SK-N-MC (cell line): ENCODE measurements at regions not wholly inside any gene's neighbourhood (a gene's known extent, or its start where the extent isn't known, plus 50 kb on each side); places are given as distances from the start of the nearest gene placed in this dataset.

ENCODE experiments used
- DNase-seq: peaks from one replicate; pipeline ENCODE4 v3.0.0-alpha.2; 2011; ENCODE audit warnings: low read depth, low spot score
- H3K27ac ChIP-seq: fragments of 200-600 bp; sonication (generic); 2 replicates; pipeline ENCODE4 v1.5.1; 2016; ENCODE audit warnings: mixed run types
- H3K36me3 ChIP-seq: fragments of 200-600 bp; sonication (generic); 2 replicates; pipeline ENCODE4 v1.6.1; 2017; ENCODE audit warnings: antibody characterized with exemption, low read length, mixed read lengths; ENCODE audit not compliant: insufficient read depth
- H3K4me3 ChIP-seq: fragments of 200-600 bp; sonication (generic); 2 replicates; pipeline ENCODE4 v1.5.1; 2016
- H3K9ac ChIP-seq: fragments of 200-600 bp; sonication (generic); 2 replicates; pipeline ENCODE4 v1.8.0; 2017; ENCODE audit warnings: mixed run types, mixed read lengths; ENCODE audit not compliant: insufficient read length
- H3K9me3 ChIP-seq: fragments of 200-600 bp; sonication (generic); 2 replicates; pipeline ENCODE4 v1.6.1; 2017; ENCODE audit warnings: low read depth, mild to moderate bottlenecking, antibody characterized with exemption, low read length, moderate library complexity, mixed read lengths
- EZH2 ChIP-seq: fragments of 200-600 bp; sonication (generic); IDR thresholded peaks from one replicate; pipeline ENCODE4 v1.6.1; 2017; ENCODE audit warnings: antibody characterized with exemption
- FOXP2 ChIP-seq: optimal IDR thresholded peaks from 2 replicates; pipeline ENCODE3; 2011; ENCODE audit warnings: mild to moderate bottlenecking, moderate library complexity; ENCODE audit not compliant: insufficient read depth; ENCODE audit errors: extremely low read length, control extremely low read depth
- POLR2AphosphoS5 ChIP-seq: IDR thresholded peaks from 2 replicates; pipeline ENCODE4 v1.6.1; 2012; ENCODE audit warnings: mild to moderate bottlenecking, low read depth, low read length, borderline replicate concordance

DNA sequence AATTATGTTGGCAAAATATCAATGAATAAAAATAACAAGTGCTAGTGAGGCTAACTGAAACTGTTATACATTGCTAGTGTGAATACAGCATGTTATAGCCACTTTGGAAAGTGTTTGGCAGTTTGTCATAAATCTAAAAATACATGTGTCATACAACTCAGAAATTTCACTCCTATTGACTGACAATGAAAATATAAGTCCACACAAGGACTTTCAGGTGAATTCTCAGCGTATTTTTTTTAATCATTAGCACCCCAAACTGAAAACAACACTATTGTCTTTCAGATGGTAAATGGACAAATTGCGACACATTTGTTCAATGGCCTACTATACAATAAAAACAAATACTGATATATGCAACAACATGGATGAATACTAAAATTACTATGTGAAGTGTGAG is 884.8 kb downstream of the TRIB2 start:
- no peak for DNase-seq
- H3K27ac ChIP-seq, result no peak overlapping the region
- H3K9me3 ChIP-seq, result no peaks in the 10 kb centered on the region
- H3K9ac ChIP-seq, result no peak overlapping the region
- TF ChIP-seq FOXP2, result no peak
- TF ChIP-seq EZH2, result no peak
- TF ChIP-seq POLR2AphosphoS5, result no peak
- no peak overlapping the region for H3K4me3 ChIP-seq
- H3K36me3 ChIP-seq, result no peaks in the 10 kb centered on the region

DNA sequence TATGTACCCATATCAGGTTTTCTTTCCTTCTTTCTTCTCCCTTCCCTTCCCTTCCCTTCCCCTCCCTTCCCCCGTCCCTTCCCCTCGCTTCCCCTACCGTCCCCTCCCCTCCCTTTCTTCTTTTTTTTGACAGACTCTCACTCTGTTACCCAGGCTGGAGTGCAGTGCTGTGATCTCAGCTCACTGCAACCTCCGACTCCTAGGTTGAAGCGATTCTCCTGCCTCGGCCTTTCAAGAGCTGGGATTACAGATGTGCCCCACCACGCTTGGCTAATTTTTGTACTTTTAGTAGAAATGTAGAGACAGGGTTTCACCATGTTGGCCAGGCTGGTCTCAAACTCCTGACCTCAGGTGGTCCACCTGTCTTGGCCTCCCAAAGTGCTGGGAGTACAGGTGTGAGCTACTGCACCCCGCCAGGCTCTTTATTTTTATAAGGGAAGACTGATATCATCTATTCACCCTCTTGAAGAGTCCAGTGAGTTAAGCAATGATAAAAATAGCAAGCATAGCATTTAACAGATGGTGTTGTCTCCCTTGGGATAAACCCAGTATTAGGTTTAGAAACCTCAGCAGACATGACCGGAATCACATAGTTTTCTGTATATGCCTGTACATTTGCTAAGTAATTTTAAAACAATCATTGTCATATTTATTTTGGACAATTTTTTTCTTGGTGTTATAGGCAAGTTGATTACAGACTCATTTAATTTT is 888.4 kb downstream of the TRIB2 start:
- Histone ChIP-seq H3K36me3 (no peaks in the 10 kb centered on the region), H3K4me3 (no peak overlapping the region), H3K9me3 (no peaks in the 10 kb centered on the region), H3K27ac (no peak overlapping the region), H3K9ac (no peak overlapping the region)
- TF ChIP-seq POLR2AphosphoS5 (no peak), FOXP2 (no peak), EZH2 (no peak)
- DNase-seq, result no peak

DNA sequence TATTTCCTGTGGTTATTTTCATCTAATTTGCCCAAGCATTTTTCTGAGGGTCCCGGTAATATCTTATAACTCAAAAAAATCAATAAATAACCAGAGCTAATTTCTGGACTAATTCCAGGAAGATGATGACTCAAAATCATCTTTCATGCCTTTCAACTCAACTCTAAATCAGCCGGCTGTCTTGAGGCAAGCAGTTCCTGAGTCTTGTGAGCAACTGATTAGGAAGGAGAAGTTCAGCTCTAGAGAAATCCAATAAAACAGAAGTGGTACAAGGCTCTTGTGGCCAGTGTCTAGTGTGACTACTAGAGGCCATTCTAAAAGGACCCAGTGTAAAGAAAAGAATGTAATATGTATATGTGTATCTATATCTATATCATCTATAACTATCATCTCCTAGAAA is 890.4 kb downstream of the TRIB2 start:
- Histone ChIP-seq H3K9me3 (no peaks in the 10 kb centered on the region), H3K27ac (no peak overlapping the region), H3K36me3 (no peaks in the 10 kb centered on the region), H3K9ac (no peak overlapping the region), H3K4me3 (no peak overlapping the region)
- TF ChIP-seq FOXP2 (no peak), EZH2 (no peak), POLR2AphosphoS5 (no peak)
- no peak for DNase-seq

DNA sequence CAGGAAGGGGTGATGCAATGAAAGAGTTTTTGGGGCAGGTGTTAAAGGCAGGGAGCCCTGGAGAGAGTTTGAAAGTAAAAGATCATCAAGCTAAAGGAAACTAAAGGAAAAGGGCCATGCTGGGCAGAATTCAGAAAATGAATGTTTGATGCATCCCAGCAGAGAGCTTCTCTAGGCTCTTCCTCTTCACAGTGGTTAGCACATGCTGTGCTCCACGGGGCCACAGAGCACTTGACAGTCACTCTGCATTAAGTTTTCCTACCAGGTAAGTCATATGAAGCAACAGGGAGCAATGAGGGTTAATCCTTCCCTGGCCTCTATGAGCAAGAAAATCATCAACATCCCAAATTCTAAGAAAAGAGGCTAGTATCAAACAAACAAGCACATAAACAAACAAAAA is 895.2 kb downstream of the TRIB2 start:
- TF ChIP-seq EZH2, result no peak
- TF ChIP-seq POLR2AphosphoS5, result no peak
- TF ChIP-seq FOXP2, result no peak

DNA sequence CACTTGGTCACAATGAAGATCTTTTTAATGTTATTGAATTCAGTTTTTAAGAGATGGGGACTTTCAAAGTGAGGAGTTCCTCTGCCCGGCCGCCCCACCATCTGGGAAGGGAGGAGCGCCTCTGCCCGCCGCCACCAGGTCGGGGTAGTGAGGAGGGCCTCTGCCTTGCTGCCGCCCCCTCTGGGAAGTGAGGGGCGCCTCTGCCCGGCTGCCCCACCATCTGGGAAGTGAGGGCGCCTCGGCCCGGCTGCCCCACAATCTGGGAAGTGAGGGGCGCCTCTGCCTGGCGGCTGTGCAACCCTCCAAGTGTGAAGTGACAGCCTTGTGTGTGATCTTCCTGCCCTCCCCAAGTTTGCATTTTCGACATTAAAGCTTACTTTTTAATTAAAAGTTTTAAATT is 899.3 kb downstream of the TRIB2 start:
- no peaks in the 10 kb centered on the region for H3K9me3 ChIP-seq
- no peak for TF ChIP-seq EZH2
- no peak for TF ChIP-seq FOXP2
- TF ChIP-seq POLR2AphosphoS5, result no peak
- no peaks in the 10 kb centered on the region for H3K36me3 ChIP-seq
- H3K27ac ChIP-seq, result no peak overlapping the region
- H3K9ac ChIP-seq, result no peak overlapping the region
- DNase-seq, result no peak
- H3K4me3 ChIP-seq, result no peak overlapping the region

More for the DNA sequence above, 895.2 kb downstream of the TRIB2 start:
- no peaks in the 10 kb centered on the region for H3K36me3 ChIP-seq
- no peak for DNase-seq
- H3K27ac ChIP-seq, result no peak overlapping the region
- no peak overlapping the region for H3K4me3 ChIP-seq
- H3K9ac ChIP-seq, result no peak overlapping the region
- no peaks in the 10 kb centered on the region for H3K9me3 ChIP-seq

DNA sequence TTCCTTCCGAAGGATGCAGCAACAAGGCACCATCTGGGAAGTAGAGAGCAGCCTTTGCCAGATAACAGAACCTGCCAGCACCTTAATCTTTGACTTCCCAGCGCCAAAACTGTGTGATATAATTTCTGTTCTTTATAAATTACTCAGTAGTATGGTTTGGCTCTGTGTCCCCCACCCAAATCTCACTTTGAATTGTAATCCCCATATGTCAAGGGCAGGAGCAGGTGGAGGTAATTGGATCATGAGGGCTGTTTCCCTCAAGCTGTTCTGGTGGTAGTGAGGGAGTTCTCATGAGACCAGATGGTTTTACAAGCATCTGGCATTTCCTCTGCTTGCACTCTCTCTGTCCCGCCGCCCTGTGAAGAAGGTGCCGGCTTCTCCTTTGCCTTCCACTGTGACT is 899.9 kb downstream of the TRIB2 start:
- Histone ChIP-seq H3K27ac (no peak overlapping the region), H3K4me3 (no peak overlapping the region), H3K9ac (no peak overlapping the region), H3K36me3 (no peaks in the 10 kb centered on the region), H3K9me3 (no peaks in the 10 kb centered on the region)
- no peak for DNase-seq
- TF ChIP-seq EZH2 (no peak), POLR2AphosphoS5 (no peak), FOXP2 (no peak)

DNA sequence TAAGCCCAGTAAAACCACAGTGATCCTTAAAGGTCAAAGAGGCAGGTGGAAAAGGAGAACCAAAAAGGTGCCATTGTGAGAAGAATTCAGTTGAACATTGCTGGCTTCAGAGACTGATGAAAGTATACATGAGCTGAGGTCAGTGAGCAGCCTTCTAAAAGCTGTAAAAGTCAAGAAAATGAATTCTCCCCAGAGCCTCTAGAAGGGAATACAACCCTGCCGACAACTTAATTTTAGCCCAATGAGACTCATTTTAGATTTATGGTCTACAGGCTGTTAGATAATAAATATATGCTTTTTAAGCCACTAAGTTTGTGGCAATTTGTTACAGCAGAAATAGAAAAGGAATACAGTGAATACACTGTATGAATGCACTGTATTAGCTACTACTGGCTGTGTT is 911.4 kb downstream of the TRIB2 start:
- no peak overlapping the region for H3K27ac ChIP-seq
- H3K9ac ChIP-seq, result no peak overlapping the region
- H3K9me3 ChIP-seq, result no peaks in the 10 kb centered on the region
- no peak for DNase-seq
- no peak overlapping the region for H3K4me3 ChIP-seq
- no peaks in the 10 kb centered on the region for H3K36me3 ChIP-seq
- TF ChIP-seq EZH2 (no peak), POLR2AphosphoS5 (no peak), FOXP2 (no peak)

DNA sequence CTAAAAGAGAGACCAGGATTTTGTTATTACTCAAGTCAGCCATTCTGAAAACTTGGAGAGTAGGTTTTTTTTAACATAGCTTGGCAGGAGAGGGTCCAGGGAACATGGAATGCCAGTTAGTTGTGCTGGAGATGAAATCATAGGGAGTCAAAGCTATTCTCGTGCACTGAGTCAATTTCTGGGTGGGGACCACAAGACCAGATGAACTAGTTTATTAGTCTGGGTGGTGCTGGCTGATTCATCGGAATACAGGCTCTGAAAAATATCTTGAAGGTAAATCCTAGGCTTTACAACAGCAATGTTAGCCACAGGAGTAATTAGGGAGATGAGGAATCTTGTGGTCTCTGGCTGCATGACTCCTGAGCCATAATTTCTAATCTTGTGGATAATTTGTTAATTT is 921.4 kb downstream of the TRIB2 start:
- Histone ChIP-seq H3K9me3 (no peaks in the 10 kb centered on the region), H3K36me3 (no peaks in the 10 kb centered on the region), H3K4me3 (no peak overlapping the region), H3K27ac (no peak overlapping the region), H3K9ac (no peak overlapping the region)
- TF ChIP-seq FOXP2 (no peak), POLR2AphosphoS5 (no peak), EZH2 (no peak)
- DNase-seq, result no peak

DNA sequence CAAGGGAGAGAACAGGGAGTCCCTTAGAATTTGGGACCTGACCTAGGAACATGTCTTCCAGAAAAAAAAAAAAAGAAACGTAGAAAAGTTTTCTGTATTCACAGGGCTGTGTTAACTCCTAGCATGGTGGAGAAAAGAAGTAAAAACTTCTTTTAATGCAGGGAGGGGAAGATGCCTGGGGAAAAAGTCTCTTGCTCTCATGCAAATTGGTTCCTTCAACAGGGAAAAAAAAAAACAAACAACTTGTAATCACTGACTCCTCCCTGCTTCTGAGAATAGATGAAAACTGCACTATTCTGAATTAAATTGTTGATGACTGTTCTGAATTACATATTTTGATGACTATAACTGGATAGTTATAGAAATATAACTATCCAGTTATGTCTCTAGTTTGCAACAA is 933.2 kb downstream of the TRIB2 start:
- TF ChIP-seq POLR2AphosphoS5 (no peak), FOXP2 (no peak), EZH2 (no peak)
- no peak overlapping the region for H3K9ac ChIP-seq
- no peaks in the 10 kb centered on the region for H3K36me3 ChIP-seq
- no peak for DNase-seq
- no peaks in the 10 kb centered on the region for H3K9me3 ChIP-seq
- no peak overlapping the region for H3K27ac ChIP-seq
- H3K4me3 ChIP-seq, result no peak overlapping the region
